ENCODE measurements at regions not wholly inside any gene's neighbourhood (a gene's known extent, or its start where the extent isn't known, plus 50 kb on each side); places are given as distances from the start of the nearest gene placed in this dataset.

DNA sequence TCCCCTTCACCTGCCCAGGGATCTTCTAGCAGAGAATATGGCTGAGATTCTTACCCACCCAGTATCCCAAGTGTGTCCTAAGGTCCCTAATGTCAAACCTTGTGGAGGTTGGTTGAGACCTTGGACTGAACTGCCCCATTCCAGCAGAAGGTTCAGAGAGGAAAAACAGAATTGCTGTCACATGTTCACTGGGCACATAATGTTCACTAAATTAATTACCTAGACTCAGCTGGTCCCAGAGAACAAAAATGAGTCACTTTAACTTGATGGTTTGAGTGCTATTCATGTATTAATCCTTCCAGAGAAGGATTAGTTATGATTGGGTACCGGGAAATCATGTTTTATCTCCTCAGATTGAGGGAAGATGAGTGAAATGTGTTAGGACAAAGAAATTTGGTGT lies 171.3 kb upstream of the GADL1 start:
- H3K27ac ChIP-seq: no peak overlapping the region
- no peak overlapping the region for H3K4me2 ChIP-seq
- no peak for TF ChIP-seq CBX8 (IDR thresholded peaks at IDR 0.05)
- no peak for TF ChIP-seq ZSCAN20 (CRISPR knock-in tag; IDR thresholded peaks at IDR 0.05)
- TF ChIP-seq POLR2AphosphoS2 (conservative IDR thresholded peaks at IDR 0.05; ENCODE audit: low read length): no peak
- TF ChIP-seq ZNF302 (CRISPR knock-in tag; IDR thresholded peaks at IDR 0.05): no peak
- TF ChIP-seq FOXS1 (CRISPR knock-in tag; IDR thresholded peaks at IDR 0.05): no peak
- TF ChIP-seq EHMT2 (IDR thresholded peaks at IDR 0.05; ENCODE audit: low read depth): no peak
- TF ChIP-seq, protein P1, sequence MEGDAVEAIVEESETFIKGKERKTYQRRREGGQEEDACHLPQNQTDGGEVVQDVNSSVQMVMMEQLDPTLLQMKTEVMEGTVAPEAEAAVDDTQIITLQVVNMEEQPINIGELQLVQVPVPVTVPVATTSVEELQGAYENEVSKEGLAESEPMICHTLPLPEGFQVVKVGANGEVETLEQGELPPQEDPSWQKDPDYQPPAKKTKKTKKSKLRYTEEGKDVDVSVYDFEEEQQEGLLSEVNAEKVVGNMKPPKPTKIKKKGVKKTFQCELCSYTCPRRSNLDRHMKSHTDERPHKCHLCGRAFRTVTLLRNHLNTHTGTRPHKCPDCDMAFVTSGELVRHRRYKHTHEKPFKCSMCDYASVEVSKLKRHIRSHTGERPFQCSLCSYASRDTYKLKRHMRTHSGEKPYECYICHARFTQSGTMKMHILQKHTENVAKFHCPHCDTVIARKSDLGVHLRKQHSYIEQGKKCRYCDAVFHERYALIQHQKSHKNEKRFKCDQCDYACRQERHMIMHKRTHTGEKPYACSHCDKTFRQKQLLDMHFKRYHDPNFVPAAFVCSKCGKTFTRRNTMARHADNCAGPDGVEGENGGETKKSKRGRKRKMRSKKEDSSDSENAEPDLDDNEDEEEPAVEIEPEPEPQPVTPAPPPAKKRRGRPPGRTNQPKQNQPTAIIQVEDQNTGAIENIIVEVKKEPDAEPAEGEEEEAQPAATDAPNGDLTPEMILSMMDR (IDR thresholded peaks at IDR 0.05): no peak
- TF ChIP-seq NPAS2 (CRISPR knock-in tag; IDR thresholded peaks at IDR 0.05; ENCODE audit: borderline replicate concordance): no peak
- no peak for TF ChIP-seq NFE2L2 (conservative IDR thresholded peaks at IDR 0.05; ENCODE audit: low read length)
- TF ChIP-seq, protein P2, sequence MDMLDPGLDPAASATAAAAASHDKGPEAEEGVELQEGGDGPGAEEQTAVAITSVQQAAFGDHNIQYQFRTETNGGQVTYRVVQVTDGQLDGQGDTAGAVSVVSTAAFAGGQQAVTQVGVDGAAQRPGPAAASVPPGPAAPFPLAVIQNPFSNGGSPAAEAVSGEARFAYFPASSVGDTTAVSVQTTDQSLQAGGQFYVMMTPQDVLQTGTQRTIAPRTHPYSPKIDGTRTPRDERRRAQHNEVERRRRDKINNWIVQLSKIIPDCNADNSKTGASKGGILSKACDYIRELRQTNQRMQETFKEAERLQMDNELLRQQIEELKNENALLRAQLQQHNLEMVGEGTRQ (IDR thresholded peaks at IDR 0.05): no peak
- H3K4me1 ChIP-seq: no peaks in the 10 kb centered on the region
- FAIRE-seq (no peak), DNase-seq (ENCODE audit: low read depth in 1 of 2, low spot score in 1 of 2) (no peak), ATAC-seq (no peak)
- H3K4me3 ChIP-seq: no peak overlapping the region
- WGBS (ENCODE audit: missing lambda C conversion rate): 6% methylated on average over 1 of the region's 1 CpG
- no peaks in the 10 kb centered on the region for H3K9me3 ChIP-seq
- ChIA-PET POLR2A (no interaction called here), CTCF (interaction anchor here (0.6 kb wide), 1 partner anchor 12 kb away, joined by 3 read pairs; no protein-coding TSS in a partner anchor)

DNA sequence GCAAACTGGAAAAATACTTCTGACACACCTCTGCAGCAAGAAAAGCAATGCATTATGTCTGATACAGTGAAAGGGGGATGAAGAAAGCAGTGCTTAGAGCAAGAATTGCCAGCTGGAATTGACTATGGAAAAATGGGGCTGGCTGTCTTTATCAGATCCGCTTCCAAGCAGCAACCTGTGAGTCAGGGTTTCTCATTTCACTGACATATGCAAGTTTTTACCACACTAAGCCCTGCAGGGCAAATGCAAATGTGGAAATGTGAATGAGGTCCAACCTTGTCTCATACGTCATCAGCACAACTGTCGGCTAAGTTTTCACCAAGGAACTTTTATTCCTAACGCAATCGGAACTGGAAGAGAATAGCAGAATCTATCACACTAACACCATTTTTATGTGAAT lies 172.5 kb upstream of the GADL1 start:
- FAIRE-seq (no peak), ATAC-seq (no peak), DNase-seq (ENCODE audit: low read depth in 1 of 2, low spot score in 1 of 2) (no peak)
- no peak overlapping the region for H3K4me3 ChIP-seq
- no peaks in the 10 kb centered on the region for H3K9me3 ChIP-seq
- CTCF ChIA-PET: no interaction called here
- TF ChIP-seq MAZ (IDR thresholded peaks at IDR 0.05; ENCODE audit: borderline replicate concordance, low read depth, low read length) (no peak), HOXA7 (CRISPR knock-in tag; IDR thresholded peaks at IDR 0.05) (no peak), NFE2L2 (conservative IDR thresholded peaks at IDR 0.05; ENCODE audit: low read length) (no peak), BHLHE40 (IDR thresholded peaks at IDR 0.05; ENCODE audit: low read depth, low read length) (no peak)
- H3K4me1 ChIP-seq: no peaks in the 10 kb centered on the region
- H3K27ac ChIP-seq: no peak overlapping the region
- WGBS (ENCODE audit: missing lambda C conversion rate): 74% methylated on average over 5 of the region's 5 CpGs
- POLR2A ChIA-PET: no interaction called here
- H3K4me2 ChIP-seq: no peak overlapping the region

DNA sequence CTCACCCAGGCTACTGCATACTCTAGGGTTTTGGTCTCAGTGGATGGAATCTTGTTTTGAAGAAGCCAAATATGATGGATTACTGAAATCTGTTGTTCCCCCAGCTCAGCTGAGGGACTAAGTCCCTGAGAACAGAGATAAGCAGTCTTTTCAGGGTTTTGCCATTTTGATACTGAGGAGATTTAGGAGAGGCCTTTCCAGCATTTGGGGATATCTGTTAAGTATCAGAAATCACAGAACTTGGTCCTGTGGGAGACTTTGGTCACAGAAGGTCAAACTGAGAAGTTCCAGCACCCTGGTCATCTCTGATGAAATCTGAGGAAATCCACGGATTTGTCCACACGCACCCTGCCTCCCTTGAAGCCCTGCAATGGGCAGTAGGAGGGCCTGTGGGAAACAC lies 181.0 kb upstream of the GADL1 start:
- no peaks in the 10 kb centered on the region for H3K4me1 ChIP-seq
- H3K4me2 ChIP-seq: no peak overlapping the region
- WGBS (ENCODE audit: missing lambda C conversion rate): 79% methylated on average over 2 of the region's 2 CpGs
- H3K4me3 ChIP-seq: no peak overlapping the region
- no peak for FAIRE-seq
- no peak for ATAC-seq
- no peak overlapping the region for H3K27ac ChIP-seq
- no peaks in the 10 kb centered on the region for H3K9me3 ChIP-seq
- ChIA-PET POLR2A (interaction anchor here (0.5 to 2.2 kb wide), 2 partner anchors 457 to 1427 kb away, joined by 3 to 9 read pairs; partner anchors contain the start of genes CMTM6 and STT3B), CTCF (interaction anchor here (0.6 kb wide), 1 partner anchor 1069 kb away, joined by 3 read pairs; no protein-coding TSS in a partner anchor)
- TF ChIP-seq, protein P3, sequence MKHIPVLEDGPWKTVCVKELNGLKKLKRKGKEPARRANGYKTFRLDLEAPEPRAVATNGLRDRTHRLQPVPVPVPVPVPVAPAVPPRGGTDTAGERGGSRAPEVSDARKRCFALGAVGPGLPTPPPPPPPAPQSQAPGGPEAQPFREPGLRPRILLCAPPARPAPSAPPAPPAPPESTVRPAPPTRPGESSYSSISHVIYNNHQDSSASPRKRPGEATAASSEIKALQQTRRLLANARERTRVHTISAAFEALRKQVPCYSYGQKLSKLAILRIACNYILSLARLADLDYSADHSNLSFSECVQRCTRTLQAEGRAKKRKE (CRISPR knock-in tag; IDR thresholded peaks at IDR 0.05; ENCODE audit: low read depth): no peak
- no peak for TF ChIP-seq BHLHE40 (IDR thresholded peaks at IDR 0.05; ENCODE audit: low read depth, low read length)
- TF ChIP-seq, protein P4, sequence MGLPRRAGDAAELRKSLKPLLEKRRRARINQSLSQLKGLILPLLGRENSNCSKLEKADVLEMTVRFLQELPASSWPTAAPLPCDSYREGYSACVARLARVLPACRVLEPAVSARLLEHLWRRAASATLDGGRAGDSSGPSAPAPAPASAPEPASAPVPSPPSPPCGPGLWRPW (IDR thresholded peaks at IDR 0.05): no peak
- TF ChIP-seq, protein P1 (IDR thresholded peaks at IDR 0.05): no peak
- no peak for TF ChIP-seq HDAC2 (IDR thresholded peaks at IDR 0.05)
- no peak for TF ChIP-seq FOSB (CRISPR knock-in tag; IDR thresholded peaks at IDR 0.05)
- no peak for TF ChIP-seq KDM5A (IDR thresholded peaks at IDR 0.05)
- TF ChIP-seq, protein P5, sequence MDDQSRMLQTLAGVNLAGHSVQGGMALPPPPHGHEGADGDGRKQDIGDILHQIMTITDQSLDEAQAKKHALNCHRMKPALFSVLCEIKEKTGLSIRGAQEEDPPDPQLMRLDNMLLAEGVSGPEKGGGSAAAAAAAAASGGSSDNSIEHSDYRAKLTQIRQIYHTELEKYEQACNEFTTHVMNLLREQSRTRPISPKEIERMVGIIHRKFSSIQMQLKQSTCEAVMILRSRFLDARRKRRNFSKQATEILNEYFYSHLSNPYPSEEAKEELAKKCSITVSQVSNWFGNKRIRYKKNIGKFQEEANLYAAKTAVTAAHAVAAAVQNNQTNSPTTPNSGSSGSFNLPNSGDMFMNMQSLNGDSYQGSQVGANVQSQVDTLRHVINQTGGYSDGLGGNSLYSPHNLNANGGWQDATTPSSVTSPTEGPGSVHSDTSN (IDR thresholded peaks at IDR 0.05): no peak
- TF ChIP-seq MYC (IDR thresholded peaks at IDR 0.05; ENCODE audit: borderline replicate concordance, low read length): no peak
- TF ChIP-seq CBX8 (IDR thresholded peaks at IDR 0.05): no peak
- DNase-seq (ENCODE audit: low read depth in 1 of 2, low spot score in 1 of 2): no peak

All from A549 (cell line).